ENCODE measurements at regions not wholly inside any gene's neighbourhood (a gene's known extent, or its start where the extent isn't known, plus 50 kb on each side); places are given as distances from the start of the nearest gene placed in this dataset.

DNA sequence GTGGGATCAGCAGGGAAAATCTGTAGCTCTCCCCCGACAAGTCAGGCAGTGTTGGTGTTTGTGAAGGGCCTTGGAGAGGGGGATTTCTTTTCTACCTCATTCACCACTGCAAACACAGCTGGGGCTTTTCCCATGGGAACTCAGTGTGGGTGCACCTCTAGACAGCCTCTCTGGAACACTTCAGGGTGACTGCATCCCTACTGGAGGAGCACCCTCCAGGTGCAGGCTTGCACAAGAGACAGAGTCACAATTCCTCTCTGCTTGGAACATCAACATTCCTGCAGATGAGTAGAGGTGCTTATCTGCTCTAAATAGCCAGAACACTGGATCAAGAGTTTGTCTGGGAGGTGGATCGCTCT is 72.7 kb upstream of the AKAP13 start:
- no peak for DNase-seq (ENCODE audit: low spot score)

DNA sequence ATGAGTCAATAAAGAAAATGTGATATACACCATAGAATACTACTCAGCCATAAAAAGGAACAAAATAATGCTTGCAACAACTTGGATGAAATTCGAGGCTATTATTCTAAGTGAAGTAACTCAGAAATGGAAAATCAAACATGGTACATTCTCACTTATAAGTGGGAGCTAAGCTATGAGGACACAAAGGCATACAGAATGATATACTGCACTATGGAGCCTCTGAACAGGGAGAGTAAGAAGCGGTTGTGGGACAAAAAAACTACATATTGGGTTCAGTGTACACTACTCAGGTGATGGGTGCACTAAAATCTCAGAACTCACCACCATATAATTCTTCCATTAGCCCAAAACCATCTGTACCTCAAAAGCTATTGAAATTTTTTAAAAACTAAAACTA is 68.8 kb upstream of the AKAP13 start:
- no peak for DNase-seq (ENCODE audit: low spot score)

DNA sequence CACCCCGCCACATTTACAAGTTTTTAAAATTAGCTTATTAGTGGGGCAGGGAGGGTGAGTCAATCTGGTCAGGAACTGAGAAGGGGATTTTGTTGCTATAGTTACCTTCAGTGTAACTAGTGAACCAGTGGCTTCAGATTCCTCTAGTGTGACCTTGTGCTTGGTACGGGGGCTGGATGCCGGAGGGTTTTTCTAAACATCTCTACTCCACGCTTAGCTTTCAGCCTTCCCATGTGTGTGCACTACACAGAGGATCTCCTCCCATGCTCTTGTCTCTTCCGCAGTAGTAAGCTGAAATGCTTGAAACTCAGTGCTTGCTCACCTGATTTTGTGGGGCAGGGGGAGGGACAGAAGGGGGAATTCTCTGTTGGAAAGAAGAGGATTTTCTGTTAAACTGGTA is 67.9 kb upstream of the AKAP13 start:
- no peak for DNase-seq (ENCODE audit: low spot score)

DNA sequence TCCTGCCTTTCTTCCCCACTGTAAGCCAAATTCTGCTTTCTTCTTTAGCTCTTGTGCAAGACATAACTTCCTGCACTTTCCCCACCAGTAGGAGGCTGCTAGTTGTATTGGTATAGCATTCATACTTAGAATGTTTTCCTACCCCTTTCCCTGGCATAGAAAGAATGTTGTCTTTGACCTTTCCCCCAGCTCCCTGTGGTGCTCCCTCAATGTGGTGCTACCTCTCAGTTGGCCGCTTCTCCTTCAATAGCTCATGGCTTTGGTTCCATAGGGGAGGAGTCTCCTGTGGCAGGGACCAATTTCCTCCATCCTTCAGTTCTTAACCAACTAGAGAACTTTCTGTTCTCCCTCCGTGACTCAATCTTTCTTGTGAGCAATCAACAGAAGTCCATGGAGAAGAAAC is 67.5 kb upstream of the AKAP13 start:
- DNase-seq (ENCODE audit: low spot score), result no peak

DNA sequence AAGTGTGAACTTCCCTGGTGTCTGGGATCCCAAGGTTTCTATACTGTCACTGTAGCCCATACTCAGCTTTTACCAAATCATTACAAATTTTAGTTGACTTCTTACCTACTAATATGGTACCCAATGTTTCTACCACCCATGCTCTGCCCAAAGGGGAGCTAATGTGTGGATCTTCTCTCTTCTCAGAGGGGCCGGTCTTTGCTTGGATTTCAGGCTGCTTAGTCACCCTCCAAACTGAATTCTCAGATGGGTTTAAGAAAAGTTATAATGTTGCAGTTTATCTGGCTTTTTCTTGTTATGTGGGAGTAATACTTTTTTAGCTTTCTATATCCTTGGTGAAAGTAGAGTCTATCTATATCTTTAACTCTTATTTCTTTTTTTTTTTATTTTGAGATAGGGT is 67.1 kb upstream of the AKAP13 start:
- DNase-seq (ENCODE audit: low spot score), result no peak

DNA sequence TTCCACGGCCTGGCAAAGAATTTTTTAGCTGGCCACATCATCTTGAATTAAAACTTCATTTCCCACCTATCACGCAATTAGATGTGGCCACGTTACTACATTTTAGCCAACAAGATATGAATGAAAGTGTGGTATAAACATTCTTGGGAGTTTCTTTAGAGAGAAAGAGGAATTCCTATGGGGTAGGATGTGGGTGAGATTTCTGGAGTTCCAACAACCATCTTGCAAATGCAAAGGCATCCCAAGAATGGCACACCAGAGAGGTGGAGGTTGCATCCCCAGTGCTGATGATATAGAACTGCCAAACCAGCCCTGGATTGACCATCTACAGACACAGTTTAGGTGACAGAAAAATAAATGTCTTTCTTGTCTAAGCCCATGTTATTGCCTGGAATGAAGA is 66.3 kb upstream of the AKAP13 start:
- DNase-seq (ENCODE audit: low spot score), result no peak

DNA sequence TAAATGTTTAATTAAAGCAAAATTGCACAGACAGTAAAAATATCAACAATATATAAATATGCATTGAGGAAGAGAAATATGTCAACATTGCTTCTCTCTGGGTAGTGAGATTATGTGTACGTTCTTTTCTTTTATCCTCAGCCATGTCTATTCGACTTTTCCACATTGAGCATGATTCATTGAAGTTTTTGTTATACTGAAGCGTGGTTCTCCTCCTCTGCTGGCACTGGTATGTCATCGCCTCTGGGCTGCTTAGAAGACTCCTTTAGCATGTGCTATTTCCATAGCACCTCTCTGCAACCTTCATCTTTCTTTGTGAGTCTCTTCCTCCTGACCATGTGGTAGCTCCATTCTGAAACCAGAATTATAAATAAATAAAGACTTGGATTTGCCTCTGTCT is 65.8 kb upstream of the AKAP13 start:
- no peak for DNase-seq (ENCODE audit: low spot score)

DNA sequence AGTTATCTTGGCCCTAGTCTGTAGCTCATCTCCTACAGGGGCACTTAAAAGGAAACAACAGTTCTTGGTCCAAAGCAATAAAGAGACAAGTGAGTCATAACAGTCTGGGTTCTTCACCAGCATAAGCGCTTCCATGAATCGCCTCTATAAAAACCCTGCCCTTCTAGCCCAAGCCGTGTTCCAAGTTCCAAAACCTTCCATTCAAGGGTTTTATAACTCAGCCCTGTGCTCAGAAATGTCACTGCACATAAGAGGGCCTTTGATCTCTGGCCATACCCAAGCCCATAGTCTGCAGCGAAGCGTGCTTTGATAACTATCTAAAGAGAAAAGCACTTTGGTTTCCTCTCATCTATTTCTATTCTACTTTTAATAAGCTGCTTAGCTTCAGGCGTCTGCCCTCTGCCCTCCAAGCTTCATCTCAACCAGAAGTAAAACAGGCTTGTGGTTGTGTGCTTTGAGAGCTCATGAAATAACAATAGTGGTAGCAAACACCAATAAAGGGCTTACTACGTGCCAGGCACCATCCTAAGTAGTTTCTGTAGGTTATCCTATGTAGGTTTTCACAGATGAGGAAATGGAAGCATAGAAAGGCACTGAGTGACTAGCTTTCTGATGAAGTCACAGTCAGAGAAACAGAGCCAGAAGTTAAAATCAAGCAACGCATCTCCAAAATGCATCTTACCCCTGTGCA is 64.0 kb upstream of the AKAP13 start:
- no peak for DNase-seq (ENCODE audit: low spot score)

DNA sequence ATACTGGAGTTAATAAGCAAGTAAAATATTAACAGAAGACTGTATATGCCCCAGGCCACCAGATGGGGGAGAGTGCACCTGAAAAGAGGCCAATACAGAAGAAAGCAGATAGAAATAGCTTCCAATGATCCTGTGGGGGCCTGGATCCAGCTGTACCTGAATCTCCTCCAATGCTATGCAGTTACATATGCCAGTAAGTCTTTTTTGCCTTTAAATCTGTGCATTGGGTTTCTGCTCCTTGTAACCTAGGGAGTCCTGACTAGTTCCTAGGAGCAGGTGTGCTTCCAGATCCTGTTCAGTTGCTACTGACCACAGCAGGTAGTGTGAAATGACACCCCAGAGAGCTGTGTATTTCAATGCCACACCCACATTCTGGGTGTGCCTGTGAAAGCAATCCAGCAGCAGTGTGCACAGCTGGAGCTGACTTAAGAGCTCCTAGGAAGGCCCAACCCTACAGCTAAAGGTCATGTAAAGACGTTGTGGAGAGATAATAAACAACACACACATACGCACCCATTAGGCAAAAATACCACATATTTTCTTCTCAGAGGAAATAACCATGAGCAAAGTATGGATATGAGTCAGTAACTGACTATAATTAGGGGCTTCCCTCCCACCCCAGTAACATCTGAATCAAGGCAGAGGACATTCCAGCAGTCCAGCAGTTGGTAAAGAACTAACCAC is 62.2 kb upstream of the AKAP13 start:
- DNase-seq (ENCODE audit: low spot score), result no peak

DNA sequence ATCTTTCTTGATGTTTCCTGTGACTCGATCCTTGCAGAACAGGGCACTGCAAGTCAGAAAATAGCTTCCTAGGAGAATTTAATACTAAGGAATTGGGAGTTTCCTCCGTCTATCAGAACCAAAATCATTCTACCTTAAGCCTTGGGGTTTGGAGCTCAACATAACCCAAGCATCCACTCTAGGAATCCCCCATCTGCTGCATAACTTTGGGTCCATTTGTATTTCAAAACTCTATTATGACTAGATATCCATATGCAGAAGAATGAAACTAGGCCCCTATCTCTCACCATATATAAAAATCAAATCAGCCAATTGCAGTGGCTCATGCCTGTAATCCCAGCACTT is 61.7 kb upstream of the AKAP13 start:
- DNase-seq (ENCODE audit: low spot score), result no peak

DNA sequence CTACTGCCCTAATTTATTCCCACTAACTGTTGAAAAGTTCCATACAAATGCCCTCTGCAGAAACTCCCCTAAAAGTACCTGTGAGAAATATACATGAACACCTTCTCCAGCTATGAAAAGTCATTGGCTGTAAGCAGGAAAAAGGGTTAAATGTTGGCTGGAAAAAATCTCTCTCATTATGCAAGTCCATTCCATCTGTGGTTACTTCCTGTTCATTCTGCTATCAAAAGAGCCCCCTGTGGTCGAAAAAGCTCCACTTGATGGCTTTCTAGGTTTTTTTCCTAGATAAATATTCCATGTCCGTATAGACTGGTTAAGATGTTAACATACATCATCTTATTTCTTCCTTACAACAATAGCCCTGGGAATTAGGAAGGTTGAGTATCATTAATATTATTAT is 56.2 kb upstream of the AKAP13 start:
- no peak for DNase-seq (ENCODE audit: low spot score)

DNA sequence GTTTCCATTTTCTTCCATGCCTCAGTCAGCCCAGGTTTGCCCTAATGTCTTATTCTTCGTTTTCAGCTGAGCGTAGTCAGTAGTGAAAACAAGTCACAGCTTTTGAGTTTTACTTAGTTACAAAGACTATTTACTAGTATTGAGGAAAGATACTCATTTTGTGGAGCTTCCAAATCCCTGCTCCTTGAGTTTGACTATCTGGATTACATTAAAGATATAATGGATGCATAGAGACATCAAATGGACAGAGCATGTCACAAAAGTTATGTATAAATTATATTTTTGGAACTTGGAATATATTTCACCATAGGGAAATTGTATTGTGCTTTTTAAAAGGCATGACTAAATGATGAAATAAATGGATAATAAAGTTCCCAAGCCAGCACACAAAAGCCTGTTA is 54.6 kb upstream of the AKAP13 start:
- DNase-seq (ENCODE audit: low spot score), result no peak

DNA sequence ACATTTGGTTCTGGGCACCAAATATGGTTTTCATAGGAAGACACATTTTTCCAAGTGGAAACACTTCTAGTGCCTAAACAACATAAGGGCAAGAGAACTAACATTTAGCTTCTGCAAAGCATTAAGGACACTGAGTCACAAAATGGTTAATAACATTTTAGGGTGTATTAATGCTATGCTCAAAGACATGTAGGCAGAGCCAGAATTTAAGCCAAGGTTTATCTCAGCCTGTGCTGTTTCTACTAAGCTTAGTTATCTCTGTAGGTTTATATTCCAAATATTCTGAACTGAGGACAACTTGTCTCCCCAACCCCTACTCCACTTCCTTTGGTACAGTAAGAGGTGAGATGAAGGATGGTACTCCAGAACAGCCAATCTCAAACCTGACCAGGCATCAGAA is 54.1 kb upstream of the AKAP13 start:
- no peak for DNase-seq (ENCODE audit: low spot score)

DNA sequence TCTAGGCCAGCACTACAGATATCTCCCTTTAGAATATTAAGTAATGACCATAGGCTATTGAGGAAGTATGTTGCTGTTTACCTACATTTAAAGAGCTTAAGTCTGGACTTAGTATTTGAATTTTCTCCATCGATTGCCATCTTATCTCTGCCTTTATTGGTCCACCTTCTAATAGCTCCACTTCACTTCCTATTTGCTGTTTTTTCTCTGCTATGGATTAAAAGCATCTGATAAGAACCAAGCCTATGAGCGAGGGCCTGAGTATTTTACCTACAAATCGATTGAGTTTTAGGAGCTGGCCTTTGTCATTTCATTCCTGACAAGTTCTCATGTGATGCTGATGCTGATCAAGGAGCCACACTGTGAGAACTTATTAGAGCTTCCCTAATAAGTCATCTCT is 52.6 kb upstream of the AKAP13 start:
- peak; percentile 65 for DNase-seq (ENCODE audit: low spot score)

DNA sequence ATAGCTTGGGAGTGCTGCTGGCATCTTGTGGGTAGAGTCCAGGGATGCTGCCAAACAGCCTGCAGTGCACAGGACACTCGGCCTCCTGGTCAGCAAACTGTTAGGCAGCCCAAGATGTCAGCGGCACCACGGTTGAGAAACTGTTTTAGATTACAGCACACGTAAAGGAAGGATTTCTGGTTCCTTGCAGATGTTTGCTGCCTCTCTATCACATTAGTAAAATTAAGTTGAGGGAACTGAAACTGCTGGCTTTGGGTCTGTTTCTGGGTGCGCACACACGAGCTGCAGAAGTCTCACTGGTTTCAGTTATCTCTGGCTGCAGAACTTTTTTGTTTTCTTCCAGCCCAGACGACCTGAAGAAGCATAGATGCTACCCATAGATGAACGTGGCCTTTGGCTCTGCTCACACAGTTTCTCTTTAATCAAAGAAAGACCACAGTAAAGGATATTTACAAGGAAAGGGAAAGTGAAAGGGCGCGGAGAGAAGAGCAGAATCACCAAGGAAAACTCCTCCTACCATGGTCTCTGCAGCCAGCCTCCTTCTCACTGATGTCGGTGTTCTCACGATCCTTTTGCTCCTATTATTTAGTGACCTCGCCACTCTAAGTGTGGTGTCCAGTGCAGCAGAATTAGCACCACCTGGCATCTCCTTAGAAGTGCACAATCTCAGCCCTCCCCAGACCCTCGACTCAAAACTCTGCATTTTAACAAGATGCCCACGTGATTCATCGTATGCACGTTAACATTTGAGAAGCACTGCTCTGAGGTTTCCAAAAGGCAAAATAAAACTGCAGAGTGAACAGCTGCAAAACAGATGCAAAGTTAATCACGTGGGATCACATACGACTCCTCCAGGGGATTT is 50.6 kb upstream of the AKAP13 start:
- DNase-seq (ENCODE audit: low spot score), result peak; percentile 32

Small RNA genes lying in the stretch of these regions (small RNA-seq; reads per million reads assigned to genes)
- gene RN7SL428P, result 0 reads per million in 2 experiments
